Smooth muscle cell (in vitro differentiated cells): ENCODE measurements at regions not wholly inside any gene's neighbourhood (a gene's known extent, or its start where the extent isn't known, plus 50 kb on each side); places are given as distances from the start of the nearest gene placed in this dataset.

Experiments
- DNase-seq: peaks from one replicate; lab custom pipeline; 2025; ENCODE audit not compliant: unreplicated experiment; lab: John Stamatoyannopoulos, UW
- H2AFZ ChIP-seq: fragments of 200-600 bp; sonication (generic); 2 replicates; pipeline ENCODE4 v1.6.0; 2016; ENCODE audit warnings: antibody characterized with exemption, low read depth, mild to moderate bottlenecking
- H3F3A ChIP-seq: fragments of 200-600 bp; sonication (generic); 2 replicates; pipeline ENCODE4 v1.6.0; 2017; ENCODE audit warnings: antibody characterized with exemption, low read depth
- H3K27ac ChIP-seq: fragments of 200-600 bp; sonication (generic); 2 replicates; pipeline ENCODE4 v1.5.1; 2016; ENCODE audit warnings: low read depth, mild to moderate bottlenecking
- H3K27me3 ChIP-seq: fragments of 200-600 bp; sonication (generic); 2 replicates; pipeline ENCODE4 v1.6.1; 2016; ENCODE audit warnings: low read depth, mild to moderate bottlenecking
- H3K36me3 ChIP-seq: fragments of 200-600 bp; sonication (generic); 2 replicates; pipeline ENCODE4 v1.5.1; 2016; ENCODE audit warnings: low read depth
- H3K4me1 ChIP-seq: fragments of 200-600 bp; sonication (generic); 2 replicates; pipeline ENCODE4 v1.5.1; 2016; ENCODE audit warnings: low read depth
- H3K4me2 ChIP-seq: fragments of 200-600 bp; sonication (generic); 2 replicates; pipeline ENCODE4 v1.6.0; 2016; ENCODE audit warnings: mild to moderate bottlenecking
- H3K4me3 ChIP-seq: fragments of 200-600 bp; sonication (generic); 2 replicates; pipeline ENCODE4 v1.5.1; 2016; ENCODE audit warnings: mild to moderate bottlenecking
- H3K79me2 ChIP-seq: fragments of 200-600 bp; sonication (generic); 2 replicates; pipeline ENCODE4 v1.6.0; 2016; ENCODE audit warnings: low read depth, mild to moderate bottlenecking
- H3K9ac ChIP-seq: fragments of 200-600 bp; sonication (generic); 2 replicates; pipeline ENCODE4 v1.6.0; 2016; ENCODE audit warnings: low read depth
- H3K9me3 ChIP-seq: fragments of 200-600 bp; sonication (generic); replicated peaks from 2 replicates; pipeline ENCODE4 v1.5.1; 2016; ENCODE audit warnings: low read depth
- H4K20me1 ChIP-seq: fragments of 200-600 bp; sonication (generic); 2 replicates; pipeline ENCODE4 v1.6.0; 2016; ENCODE audit warnings: low read depth
- CTCF ChIP-seq: fragments of 200-600 bp; sonication (generic); IDR thresholded peaks from 2 replicates; pipeline ENCODE4 v1.5.1; 2017; ENCODE audit warnings: borderline replicate concordance, mild to moderate bottlenecking, antibody characterized with exemption; ENCODE audit not compliant: insufficient read depth, poor library complexity, severe bottlenecking
- WGBS: methylation state at CpG from one replicate; pipeline ENCODE4 v1.1.7; 2016; ENCODE audit warnings: low lambda C conversion rate; 5-methylcytosine and 5-hydroxymethylcytosine counted together

GRCh38 chr10:78424723-78425122, 391.1 kb downstream of the RPS24 start:
- WGBS = 93% methylated on average over 1 of the region's 1 CpG
- Histone ChIP-seq H3K4me1 (peaks cover 10% of the 10 kb centered on the region), H3F3A (no peaks in the 10 kb centered on the region), H3K9me3 (no peaks in the 10 kb centered on the region), H3K79me2 (no peaks in the 10 kb centered on the region), H4K20me1 (no peaks in the 10 kb centered on the region), H3K36me3 (no peaks in the 10 kb centered on the region), H3K27me3 (no peaks in the 10 kb centered on the region), H3K4me2 (no peak overlapping the region), H3K4me3 (no peak overlapping the region), H2AFZ (no peak overlapping the region), H3K9ac (no peak overlapping the region), H3K27ac (no peak overlapping the region)
- DNase-seq = no peak
- TF ChIP-seq CTCF = peak; percentile 4

- H3K79me2 ChIP-seq = no peaks in the 10 kb centered on the region
- no peaks in the 10 kb centered on the region for H3K27me3 ChIP-seq
- no peak overlapping the region for H2AFZ ChIP-seq
- no peak overlapping the region for H3K9ac ChIP-seq
- H3K27ac ChIP-seq = no peak overlapping the region
- H3K4me3 ChIP-seq = no peak overlapping the region
- H3F3A ChIP-seq = no peaks in the 10 kb centered on the region
- WGBS = 96% methylated on average over 3 of the region's 3 CpGs
- H3K4me1 ChIP-seq = peaks cover 7% of the 10 kb centered on the region
- no peak for DNase-seq
- TF ChIP-seq CTCF = no peak
- no peaks in the 10 kb centered on the region for H4K20me1 ChIP-seq
- no peaks in the 10 kb centered on the region for H3K36me3 ChIP-seq
- H3K4me2 ChIP-seq = no peak overlapping the region
- no peaks in the 10 kb centered on the region for H3K9me3 ChIP-seq
Measured at GRCh38 chr10:78426181-78426580, 392.5 kb downstream of the RPS24 start.

GRCh38 chr10:78427497-78428031, 393.9 kb downstream of the RPS24 start:
- Histone ChIP-seq H3F3A (no peaks in the 10 kb centered on the region), H3K79me2 (no peaks in the 10 kb centered on the region), H3K27me3 (no peaks in the 10 kb centered on the region), H2AFZ (no peak overlapping the region), H3K4me1 (peaks cover 2% of the 10 kb centered on the region), H3K9me3 (no peaks in the 10 kb centered on the region), H3K9ac (no peak overlapping the region), H3K36me3 (no peaks in the 10 kb centered on the region), H4K20me1 (no peaks in the 10 kb centered on the region), H3K4me2 (no peak overlapping the region), H3K27ac (no peak overlapping the region), H3K4me3 (no peak overlapping the region)
- DNase-seq = no peak
- TF ChIP-seq CTCF = no peak
- WGBS = 94% methylated on average over 2 of the region's 2 CpGs

GRCh38 chr10:78428579-78428978, 394.9 kb downstream of the RPS24 start:
- peaks cover 6% of the 10 kb centered on the region for H3K4me1 ChIP-seq
- no peaks in the 10 kb centered on the region for H3F3A ChIP-seq
- no peaks in the 10 kb centered on the region for H3K36me3 ChIP-seq
- H3K27me3 ChIP-seq = no peaks in the 10 kb centered on the region
- no peaks in the 10 kb centered on the region for H3K79me2 ChIP-seq
- H3K9ac ChIP-seq = no peak overlapping the region
- TF ChIP-seq CTCF = no peak
- H3K4me3 ChIP-seq = no peak overlapping the region
- no peak overlapping the region for H2AFZ ChIP-seq
- no peaks in the 10 kb centered on the region for H3K9me3 ChIP-seq
- H3K27ac ChIP-seq = no peak overlapping the region
- H3K4me2 ChIP-seq = no peak overlapping the region
- WGBS = 92% methylated on average over 2 of the region's 2 CpGs
- no peak for DNase-seq
- H4K20me1 ChIP-seq = no peaks in the 10 kb centered on the region
